Brain microvascular endothelial cell (primary cell): ENCODE measurements at regions not wholly inside any gene's neighbourhood (a gene's known extent, or its start where the extent isn't known, plus 50 kb on each side); places are given as distances from the start of the nearest gene placed in this dataset.

Experiments used
- DNase-seq: peaks from one replicate; pipeline ENCODE4 v3.0.0-alpha.2; 2020
- H3K27ac ChIP-seq: fragments of 250-450 bp; sonication (Bioruptor Pico); 2 replicates; pipeline ENCODE4 v1.5.1; 2020; ENCODE audit warnings: mild to moderate bottlenecking, moderate library complexity
- H3K27me3 ChIP-seq: fragments of 250-450 bp; sonication (Bioruptor Pico); replicated peaks from 2 replicates; pipeline ENCODE4 v1.5.1; 2020; ENCODE audit warnings: mild to moderate bottlenecking
- H3K36me3 ChIP-seq: fragments of 250-450 bp; sonication (Bioruptor Pico); replicated peaks from 2 replicates; pipeline ENCODE4 v1.5.1; 2020; ENCODE audit warnings: mild to moderate bottlenecking
- H3K4me3 ChIP-seq: 2 replicates; pipeline ENCODE4 v1.5.1; 2011; ENCODE audit warnings: low read depth, mild to moderate bottlenecking, control low read depth, low read length, moderate library complexity
- CTCF ChIP-seq: IDR thresholded peaks from 2 replicates; pipeline ENCODE4 v1.5.1; 2011; ENCODE audit warnings: low read depth, mild to moderate bottlenecking, moderate library complexity, low read length, control low read depth, inconsistent platforms; ENCODE audit errors: missing control alignments
- in situ Hi-C: cut with HindIII; loops from 2 replicates; pipeline ENCODE4 v1.10.0; 2017; ENCODE audit warnings: low sequenced_read_pairs, low pct_ligation_motif_present

- H3K36me3 ChIP-seq = no peaks in the 10 kb centered on the region
- no peak overlapping the region for H3K27ac ChIP-seq
- no peaks in the 10 kb centered on the region for H3K27me3 ChIP-seq
- TF ChIP-seq CTCF = no peak
- in situ Hi-C loops = no loop called here
- no peak overlapping the region for H3K4me3 ChIP-seq
- DNase-seq = no peak
Measured at GRCh38 chr10:61605221-61605620, 57.5 kb upstream of the CABCOCO1 start.

- Histone ChIP-seq H3K4me3 (no peak overlapping the region), H3K27me3 (no peaks in the 10 kb centered on the region), H3K27ac (no peak overlapping the region), H3K36me3 (no peaks in the 10 kb centered on the region)
- in situ Hi-C loops = no loop called here
- DNase-seq = no peak
- no peak for TF ChIP-seq CTCF
Measured at GRCh38 chr10:61600399-61600798, 62.3 kb upstream of the CABCOCO1 start.

- no peak for TF ChIP-seq CTCF
- Histone ChIP-seq H3K27ac (no peak overlapping the region), H3K4me3 (no peak overlapping the region), H3K36me3 (no peaks in the 10 kb centered on the region), H3K27me3 (no peaks in the 10 kb centered on the region)
- in situ Hi-C loops = no loop called here
- no peak for DNase-seq
Measured at GRCh38 chr10:61594430-61594829, 68.3 kb upstream of the CABCOCO1 start.

GRCh38 chr10:61592581-61592980, 70.1 kb upstream of the CABCOCO1 start:
- peak; percentile 64 for TF ChIP-seq CTCF
- in situ Hi-C loops = no loop called here
- H3K27me3 ChIP-seq = no peaks in the 10 kb centered on the region
- H3K36me3 ChIP-seq = no peaks in the 10 kb centered on the region
- no peak overlapping the region for H3K4me3 ChIP-seq
- H3K27ac ChIP-seq = no peak overlapping the region
- DNase-seq = peak; percentile 24

- H3K27me3 ChIP-seq = no peaks in the 10 kb centered on the region
- DNase-seq = no peak
- in situ Hi-C loops = no loop called here
- TF ChIP-seq CTCF = no peak
- no peak overlapping the region for H3K4me3 ChIP-seq
- H3K27ac ChIP-seq = peak overlapping the region; percentile 33
- no peaks in the 10 kb centered on the region for H3K36me3 ChIP-seq
Measured at GRCh38 chr10:61589547-61590243, 73.0 kb upstream of the CABCOCO1 start.

- H3K27ac ChIP-seq = peak overlapping the region; percentile 15
- TF ChIP-seq CTCF = no peak
- in situ Hi-C loops = no loop called here
- no peaks in the 10 kb centered on the region for H3K27me3 ChIP-seq
- no peak overlapping the region for H3K4me3 ChIP-seq
- DNase-seq = peak; percentile 41
- H3K36me3 ChIP-seq = no peaks in the 10 kb centered on the region
Measured at GRCh38 chr10:61588770-61589211, 73.9 kb upstream of the CABCOCO1 start.
